Activated B cell treated with CpG ODN at 0.5 μM for 24 hours (primary cell): ENCODE measurements at regions not wholly inside any gene's neighbourhood (a gene's known extent, or its start where the extent isn't known, plus 50 kb on each side); places are given as distances from the start of the nearest gene placed in this dataset.

Source experiments
- ATAC-seq: fragments of 200-7000 bp; cut with Tn5 transposase; one replicate; pipeline ENCODE4 v1.10.0; 2021; ENCODE audit warnings: low read depth, mild to moderate bottlenecking, moderate library complexity
- CTCF ChIA-PET: fragments of 350-600 bp; sonication (Branson Sonifier 250); formaldehyde crosslinking; loops from one replicate; lab custom pipeline; 2021; ENCODE audit warnings: antibody characterized with exemption; lab: Charles Lee
- POLR2A ChIA-PET: fragments of 350-600 bp; sonication (Branson Sonifier 250); formaldehyde crosslinking; loops from one replicate; lab custom pipeline; 2021; ENCODE audit warnings: antibody characterized with exemption; lab: Charles Lee
- DNase-seq: peaks from one replicate; pipeline ENCODE4 v3.0.0; 2022
- H3K27ac Mint-ChIP-seq: one replicate; pipeline ENCODE4 v1.8.0; 2020; ENCODE audit warnings: mixed read lengths
- H3K27me3 Mint-ChIP-seq: one replicate; pipeline ENCODE4 v1.8.0; 2021; ENCODE audit warnings: mixed read lengths
- H3K36me3 Mint-ChIP-seq: one replicate; pipeline ENCODE4 v1.8.0; 2021; ENCODE audit warnings: low read depth, mixed read lengths
- H3K4me1 Mint-ChIP-seq: one replicate; pipeline ENCODE4 v1.8.0; 2021; ENCODE audit warnings: mixed read lengths
- H3K4me3 Mint-ChIP-seq: one replicate; pipeline ENCODE4 v1.8.0; 2020; ENCODE audit warnings: mild to moderate bottlenecking, mixed read lengths
- H3K9me3 Mint-ChIP-seq: one replicate; pipeline ENCODE4 v1.8.0; 2020; ENCODE audit warnings: mixed read lengths
- intact Hi-C: fragments of 100-400 bp; cut with micrococcal nuclease; formaldehyde crosslinking; loops from one replicate; pipeline ENCODE4 v1.15.1; 2024
- TF ChIP-seq, protein P1 (sequence below): fragments of 200-600 bp; IDR thresholded peaks from one replicate; pipeline ENCODE4 v1.8.0; 2022; ENCODE audit warnings: antibody characterized with exemption, mild to moderate bottlenecking

DNA sequence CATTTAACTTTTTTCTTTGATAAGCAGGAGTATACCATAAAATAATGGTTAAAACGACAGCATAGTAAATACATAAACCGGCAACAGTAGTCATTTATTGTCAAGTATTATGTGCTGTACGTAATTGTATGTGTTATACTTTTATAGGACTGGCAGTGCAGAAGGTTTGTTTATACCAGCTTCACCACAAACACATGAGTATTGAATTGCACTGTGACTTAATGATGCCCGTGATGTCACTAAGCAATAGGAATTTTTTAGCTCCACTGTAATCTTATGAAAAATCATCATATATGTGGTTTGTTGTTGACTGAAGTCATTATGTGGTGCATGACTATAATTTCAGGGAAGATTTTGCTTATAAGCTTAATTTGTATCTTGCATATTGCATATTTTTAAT is 424.6 kb downstream of the PABPC4L start:
- TF ChIP-seq, protein P1, sequence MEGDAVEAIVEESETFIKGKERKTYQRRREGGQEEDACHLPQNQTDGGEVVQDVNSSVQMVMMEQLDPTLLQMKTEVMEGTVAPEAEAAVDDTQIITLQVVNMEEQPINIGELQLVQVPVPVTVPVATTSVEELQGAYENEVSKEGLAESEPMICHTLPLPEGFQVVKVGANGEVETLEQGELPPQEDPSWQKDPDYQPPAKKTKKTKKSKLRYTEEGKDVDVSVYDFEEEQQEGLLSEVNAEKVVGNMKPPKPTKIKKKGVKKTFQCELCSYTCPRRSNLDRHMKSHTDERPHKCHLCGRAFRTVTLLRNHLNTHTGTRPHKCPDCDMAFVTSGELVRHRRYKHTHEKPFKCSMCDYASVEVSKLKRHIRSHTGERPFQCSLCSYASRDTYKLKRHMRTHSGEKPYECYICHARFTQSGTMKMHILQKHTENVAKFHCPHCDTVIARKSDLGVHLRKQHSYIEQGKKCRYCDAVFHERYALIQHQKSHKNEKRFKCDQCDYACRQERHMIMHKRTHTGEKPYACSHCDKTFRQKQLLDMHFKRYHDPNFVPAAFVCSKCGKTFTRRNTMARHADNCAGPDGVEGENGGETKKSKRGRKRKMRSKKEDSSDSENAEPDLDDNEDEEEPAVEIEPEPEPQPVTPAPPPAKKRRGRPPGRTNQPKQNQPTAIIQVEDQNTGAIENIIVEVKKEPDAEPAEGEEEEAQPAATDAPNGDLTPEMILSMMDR = no peak
- DNase-seq = no peak
- Mint-ChIP-seq H3K36me3 (no peaks in the 10 kb centered on the region), H3K9me3 (peaks cover 8% of the 10 kb centered on the region), H3K27ac (no peak overlapping the region), H3K4me3 (no peak overlapping the region), H3K27me3 (no peaks in the 10 kb centered on the region), H3K4me1 (no peaks in the 10 kb centered on the region)
- ChIA-PET CTCF (no interaction called here), POLR2A (no interaction called here)
- intact Hi-C loops = no loop called here
- no peak for ATAC-seq

DNA sequence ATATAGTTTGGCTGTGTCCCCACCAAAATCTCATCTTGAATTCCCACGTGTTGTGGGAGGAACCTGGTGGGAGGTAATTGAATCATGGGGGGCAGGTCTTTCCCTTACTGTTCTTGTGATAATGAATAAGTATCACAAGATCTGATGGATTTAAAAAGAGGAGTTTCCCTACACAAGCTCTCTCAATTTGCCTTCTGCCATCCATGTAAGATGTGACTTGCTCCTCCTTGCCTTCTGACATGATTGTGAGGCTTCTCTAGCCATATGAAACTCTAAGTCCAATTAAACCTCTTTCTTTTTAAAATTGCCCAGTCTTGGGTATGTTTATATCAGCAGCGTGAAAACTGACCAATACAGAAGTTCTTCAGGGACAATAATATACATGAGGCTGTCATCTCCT is 425.1 kb downstream of the PABPC4L start:
- Mint-ChIP-seq H3K4me1 (no peaks in the 10 kb centered on the region), H3K4me3 (no peak overlapping the region), H3K27ac (no peak overlapping the region), H3K9me3 (peaks cover 8% of the 10 kb centered on the region), H3K36me3 (no peaks in the 10 kb centered on the region), H3K27me3 (no peaks in the 10 kb centered on the region)
- TF ChIP-seq, protein P1 = no peak
- ATAC-seq (no peak), DNase-seq (no peak)
- intact Hi-C loops = no loop called here
- ChIA-PET CTCF (no interaction called here), POLR2A (no interaction called here)

DNA sequence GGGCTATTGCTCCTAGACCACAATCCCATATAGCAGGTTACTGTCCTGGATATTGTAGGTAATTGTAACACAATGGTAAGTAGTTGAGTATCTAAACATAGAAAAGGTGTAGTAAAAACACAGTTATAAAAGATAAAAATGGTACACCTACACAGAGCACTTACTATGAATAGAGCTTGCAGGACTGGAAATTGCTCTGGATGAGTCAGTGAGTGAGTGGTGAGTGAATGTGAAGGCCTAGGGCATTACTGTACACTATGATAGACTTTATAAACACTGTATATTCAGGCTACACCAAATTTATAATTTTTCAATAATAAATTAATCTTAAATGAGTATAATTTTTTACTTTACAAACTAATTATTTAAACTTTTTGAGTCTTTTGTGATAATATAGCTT is 425.7 kb downstream of the PABPC4L start:
- H3K4me3 Mint-ChIP-seq = no peak overlapping the region
- no peaks in the 10 kb centered on the region for H3K36me3 Mint-ChIP-seq
- CTCF ChIA-PET = no interaction called here
- H3K27me3 Mint-ChIP-seq = no peaks in the 10 kb centered on the region
- no peak for DNase-seq
- intact Hi-C loops = no loop called here
- H3K4me1 Mint-ChIP-seq = no peaks in the 10 kb centered on the region
- ATAC-seq = no peak
- H3K27ac Mint-ChIP-seq = no peak overlapping the region
- TF ChIP-seq, protein P1 = no peak
- POLR2A ChIA-PET = no interaction called here
- H3K9me3 Mint-ChIP-seq = peaks cover 8% of the 10 kb centered on the region

DNA sequence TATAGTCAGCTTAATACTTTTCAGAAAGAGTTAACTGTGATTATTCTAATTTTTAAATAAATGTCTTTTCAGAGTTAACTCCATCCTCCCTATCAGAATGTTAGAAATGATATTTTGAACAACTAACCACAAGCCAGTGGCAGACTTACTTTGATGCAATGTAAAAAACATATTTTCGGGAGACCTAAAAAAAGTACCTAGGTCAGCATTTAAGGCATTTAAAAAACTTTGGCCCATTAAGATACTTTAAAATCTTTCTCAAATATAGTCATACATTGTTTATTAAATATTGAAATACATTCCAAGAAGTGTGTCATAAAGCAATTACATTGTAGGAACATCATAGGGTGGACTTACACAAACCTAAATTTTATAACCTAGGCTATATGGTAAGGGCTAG is 426.1 kb downstream of the PABPC4L start:
- no peaks in the 10 kb centered on the region for H3K36me3 Mint-ChIP-seq
- H3K4me3 Mint-ChIP-seq = no peak overlapping the region
- TF ChIP-seq, protein P1 = no peak
- intact Hi-C loops = no loop called here
- H3K4me1 Mint-ChIP-seq = no peaks in the 10 kb centered on the region
- ChIA-PET CTCF (no interaction called here), POLR2A (no interaction called here)
- H3K27ac Mint-ChIP-seq = no peak overlapping the region
- no peak for ATAC-seq
- peaks cover 8% of the 10 kb centered on the region for H3K9me3 Mint-ChIP-seq
- H3K27me3 Mint-ChIP-seq = no peaks in the 10 kb centered on the region
- DNase-seq = no peak

DNA sequence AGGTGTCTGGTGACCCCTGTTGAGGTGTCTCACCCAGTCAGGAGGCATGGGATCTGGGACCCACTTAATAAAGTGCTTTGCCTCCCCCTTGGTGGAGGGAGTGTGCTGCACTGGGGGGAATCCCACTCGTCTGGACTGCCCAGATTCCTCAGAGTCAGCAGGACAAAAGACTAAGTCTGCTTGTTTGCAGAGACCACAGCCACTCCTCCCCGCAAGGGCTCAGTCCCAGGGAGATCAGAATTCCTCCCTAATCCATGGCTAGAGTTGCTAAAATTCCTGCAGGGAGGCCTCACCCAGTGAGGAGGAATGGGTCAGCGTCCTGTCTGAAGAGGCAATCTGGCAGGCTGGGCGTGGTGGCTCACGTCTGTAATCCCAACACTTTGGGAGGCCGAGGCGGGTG is 442.2 kb downstream of the PABPC4L start:
- ATAC-seq (no peak), DNase-seq (no peak)
- intact Hi-C loops = no loop called here
- Mint-ChIP-seq H3K36me3 (no peaks in the 10 kb centered on the region), H3K27me3 (no peaks in the 10 kb centered on the region), H3K9me3 (peaks cover 7% of the 10 kb centered on the region), H3K4me1 (no peaks in the 10 kb centered on the region), H3K27ac (no peak overlapping the region), H3K4me3 (no peak overlapping the region)
- TF ChIP-seq, protein P1 = no peak
- CTCF ChIA-PET = no interaction called here
- POLR2A ChIA-PET = no interaction called here
